ENCODE measurements at regions not wholly inside any gene's neighbourhood (a gene's known extent, or its start where the extent isn't known, plus 50 kb on each side); places are given as distances from the start of the nearest gene placed in this dataset.

DNA sequence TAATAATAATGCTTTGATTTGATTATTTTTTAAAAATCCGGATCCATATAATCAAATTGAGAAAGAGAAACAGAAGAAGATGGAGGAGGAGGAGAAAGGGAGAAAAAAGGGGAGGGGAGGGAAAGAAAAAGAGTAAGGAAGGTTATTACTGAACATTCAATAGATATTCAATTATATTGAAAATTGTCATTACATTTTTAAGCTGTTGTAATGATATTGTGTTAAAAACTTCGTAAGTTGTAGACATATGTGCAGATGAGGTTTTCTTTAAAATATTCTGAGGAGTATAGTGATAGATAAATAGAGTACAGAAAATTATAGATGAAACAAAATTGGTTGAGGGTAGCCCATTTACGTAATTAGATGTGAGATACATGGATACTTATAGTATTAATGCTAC, 933.0 kb upstream of the PHF14 start:
- ATAC-seq (ENCODE audit: insufficient read depth, low FRiP score) (no peak), DNase-seq (no peak)
- Histone ChIP-seq H3K9me3 (ENCODE audit: control insufficient read depth in 4 of 4, insufficient read depth in 3 of 4, low read length in 3 of 4) (no peaks in the 10 kb centered on the region), H3K27ac (ENCODE audit: low read depth in 1 of 2, low read length in 1 of 2) (no peak overlapping the region), H3K9ac (ENCODE audit: insufficient read depth in 1 of 2, low read length in 2 of 2) (no peak overlapping the region), H3K4me3 (no peak overlapping the region), H3K27me3 (ENCODE audit: control insufficient read depth in 3 of 3, insufficient read depth in 3 of 3, low read length in 2 of 3) (no peaks in the 10 kb centered on the region), H3K36me3 (ENCODE audit: control insufficient read depth in 4 of 4, insufficient read depth in 4 of 4, low read length in 4 of 4) (no peaks in the 10 kb centered on the region), H3K4me1 (ENCODE audit: control insufficient read depth in 5 of 5, insufficient read depth in 5 of 5, low read length in 5 of 5) (no peaks in the 10 kb centered on the region)
- 88 to 92% methylated on average over 3 of the region's 3 CpGs for WGBS, 2 donors
- TF ChIP-seq, protein P1, sequence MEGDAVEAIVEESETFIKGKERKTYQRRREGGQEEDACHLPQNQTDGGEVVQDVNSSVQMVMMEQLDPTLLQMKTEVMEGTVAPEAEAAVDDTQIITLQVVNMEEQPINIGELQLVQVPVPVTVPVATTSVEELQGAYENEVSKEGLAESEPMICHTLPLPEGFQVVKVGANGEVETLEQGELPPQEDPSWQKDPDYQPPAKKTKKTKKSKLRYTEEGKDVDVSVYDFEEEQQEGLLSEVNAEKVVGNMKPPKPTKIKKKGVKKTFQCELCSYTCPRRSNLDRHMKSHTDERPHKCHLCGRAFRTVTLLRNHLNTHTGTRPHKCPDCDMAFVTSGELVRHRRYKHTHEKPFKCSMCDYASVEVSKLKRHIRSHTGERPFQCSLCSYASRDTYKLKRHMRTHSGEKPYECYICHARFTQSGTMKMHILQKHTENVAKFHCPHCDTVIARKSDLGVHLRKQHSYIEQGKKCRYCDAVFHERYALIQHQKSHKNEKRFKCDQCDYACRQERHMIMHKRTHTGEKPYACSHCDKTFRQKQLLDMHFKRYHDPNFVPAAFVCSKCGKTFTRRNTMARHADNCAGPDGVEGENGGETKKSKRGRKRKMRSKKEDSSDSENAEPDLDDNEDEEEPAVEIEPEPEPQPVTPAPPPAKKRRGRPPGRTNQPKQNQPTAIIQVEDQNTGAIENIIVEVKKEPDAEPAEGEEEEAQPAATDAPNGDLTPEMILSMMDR (IDR thresholded peaks at IDR 0.05; ENCODE audit: control extremely low read depth, extremely low read depth): no peak

DNA sequence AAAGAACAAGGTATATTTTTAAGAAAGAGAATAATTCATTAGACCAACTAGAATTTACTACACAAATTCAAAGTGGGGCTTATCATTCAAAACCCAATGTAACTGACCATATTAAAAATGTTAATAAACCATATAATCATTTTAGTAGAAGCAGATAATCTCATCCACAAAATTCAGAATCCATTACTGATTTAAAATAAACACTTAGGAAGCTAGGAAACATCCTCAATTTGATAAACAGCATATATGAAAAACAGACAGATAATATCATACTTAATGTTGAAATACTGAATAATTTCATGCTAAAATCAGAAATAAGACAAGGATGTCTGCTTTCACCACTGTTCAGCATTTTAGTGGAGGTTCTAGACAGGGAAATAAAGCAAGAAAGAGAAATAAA, 902.8 kb upstream of the PHF14 start:
- Histone ChIP-seq H3K4me1 (ENCODE audit: control insufficient read depth in 5 of 5, insufficient read depth in 5 of 5, low read length in 5 of 5) (no peaks in the 10 kb centered on the region), H3K9me3 (ENCODE audit: control insufficient read depth in 4 of 4, insufficient read depth in 3 of 4, low read length in 3 of 4) (no peaks in the 10 kb centered on the region), H3K27me3 (ENCODE audit: control insufficient read depth in 3 of 3, insufficient read depth in 3 of 3, low read length in 2 of 3) (no peaks in the 10 kb centered on the region), H3K36me3 (ENCODE audit: control insufficient read depth in 4 of 4, insufficient read depth in 4 of 4, low read length in 4 of 4) (no peaks in the 10 kb centered on the region), H3K9ac (ENCODE audit: insufficient read depth in 1 of 2, low read length in 2 of 2) (no peak overlapping the region), H3K4me3 (no peak overlapping the region), H3K27ac (ENCODE audit: low read depth in 1 of 2, low read length in 1 of 2) (no peak overlapping the region)
- TF ChIP-seq, protein P1 (IDR thresholded peaks at IDR 0.05; ENCODE audit: control extremely low read depth, extremely low read depth): no peak
- ATAC-seq (ENCODE audit: insufficient read depth, low FRiP score) (no peak), DNase-seq (no peak)

DNA sequence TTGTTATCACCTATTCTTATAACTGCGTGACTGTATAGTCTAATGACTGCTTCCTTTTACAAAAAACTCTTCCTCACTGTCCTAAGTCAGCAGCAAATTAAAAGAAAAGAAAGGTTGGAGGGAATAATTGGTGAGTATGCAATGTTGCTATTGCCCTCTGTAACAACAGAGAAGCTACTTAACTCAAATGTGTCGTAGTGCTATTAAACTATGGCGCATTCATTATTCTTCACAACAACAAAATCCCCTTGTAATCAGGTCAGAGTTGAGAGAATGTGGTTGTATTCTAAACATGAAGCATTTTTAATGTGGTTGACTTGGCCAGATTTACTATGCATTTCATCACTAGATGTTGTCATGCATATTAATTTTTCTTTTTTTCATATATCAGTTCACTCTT, 897.8 kb upstream of the PHF14 start:
- Histone ChIP-seq H3K36me3 (ENCODE audit: control insufficient read depth in 4 of 4, insufficient read depth in 4 of 4, low read length in 4 of 4) (no peaks in the 10 kb centered on the region), H3K9ac (ENCODE audit: insufficient read depth in 1 of 2, low read length in 2 of 2) (no peak overlapping the region), H3K27me3 (ENCODE audit: control insufficient read depth in 3 of 3, insufficient read depth in 3 of 3, low read length in 2 of 3) (no peaks in the 10 kb centered on the region), H3K4me1 (ENCODE audit: control insufficient read depth in 5 of 5, insufficient read depth in 5 of 5, low read length in 5 of 5) (no peaks in the 10 kb centered on the region), H3K9me3 (ENCODE audit: control insufficient read depth in 4 of 4, insufficient read depth in 3 of 4, low read length in 3 of 4) (no peaks in the 10 kb centered on the region), H3K4me3 (no peak overlapping the region), H3K27ac (ENCODE audit: low read depth in 1 of 2, low read length in 1 of 2) (no peak overlapping the region)
- DNase-seq (no peak), ATAC-seq (ENCODE audit: insufficient read depth, low FRiP score) (no peak)
- TF ChIP-seq, protein P1 (IDR thresholded peaks at IDR 0.05; ENCODE audit: control extremely low read depth, extremely low read depth): no peak
- 85 to 90% methylated on average over 3 of the region's 3 CpGs for WGBS, 2 donors

DNA sequence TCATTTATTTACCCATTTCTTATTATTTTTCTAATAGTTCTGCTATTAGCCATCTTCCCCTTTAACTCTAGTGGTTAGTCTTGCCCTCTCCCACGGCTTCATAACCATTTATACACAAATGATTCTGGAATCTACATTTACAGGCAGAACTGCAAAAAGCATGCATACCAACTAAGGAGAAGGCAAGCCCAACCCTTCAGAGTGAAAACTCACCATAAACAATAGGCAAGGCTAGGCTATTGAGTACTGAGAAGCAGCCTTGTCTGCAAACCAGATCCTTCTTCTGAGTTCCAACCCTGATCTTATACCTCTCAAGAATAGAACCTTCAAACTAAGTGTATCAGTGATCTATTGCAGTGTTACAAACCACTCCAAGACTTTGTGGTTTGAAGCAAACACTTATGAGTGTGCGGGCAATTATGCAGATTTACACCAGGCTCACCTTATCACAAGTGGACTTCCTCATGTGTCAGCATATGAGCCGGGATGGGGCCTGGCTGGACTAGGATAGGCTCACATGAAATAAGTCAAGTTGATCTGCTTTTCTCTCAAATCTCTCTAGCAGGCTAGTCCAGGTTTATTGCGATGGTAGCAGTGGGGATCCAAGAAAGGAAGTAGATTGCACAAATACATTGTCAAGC, 896.9 kb upstream of the PHF14 start:
- Histone ChIP-seq H3K9ac (ENCODE audit: insufficient read depth in 1 of 2, low read length in 2 of 2) (no peak overlapping the region), H3K27me3 (ENCODE audit: control insufficient read depth in 3 of 3, insufficient read depth in 3 of 3, low read length in 2 of 3) (no peaks in the 10 kb centered on the region), H3K4me1 (ENCODE audit: control insufficient read depth in 5 of 5, insufficient read depth in 5 of 5, low read length in 5 of 5) (no peaks in the 10 kb centered on the region), H3K36me3 (ENCODE audit: control insufficient read depth in 4 of 4, insufficient read depth in 4 of 4, low read length in 4 of 4) (no peaks in the 10 kb centered on the region), H3K9me3 (ENCODE audit: control insufficient read depth in 4 of 4, insufficient read depth in 3 of 4, low read length in 3 of 4) (no peaks in the 10 kb centered on the region), H3K4me3 (no peak overlapping the region), H3K27ac (ENCODE audit: low read depth in 1 of 2, low read length in 1 of 2) (no peak overlapping the region)
- 50 to 64% methylated on average over 4 of the region's 4 CpGs for WGBS, 2 donors
- no peak for DNase-seq
- ATAC-seq (ENCODE audit: insufficient read depth, low FRiP score): peak; percentile 54
- TF ChIP-seq, protein P1 (IDR thresholded peaks at IDR 0.05; ENCODE audit: control extremely low read depth, extremely low read depth): no peak
